Gastroesophageal sphincter (tissue), 4 donors: ENCODE measurements at regions not wholly inside any gene's neighbourhood (a gene's known extent, or its start where the extent isn't known, plus 50 kb on each side); places are given as distances from the start of the nearest gene placed in this dataset.

ENCODE experiments used
- ATAC-seq: fragments of 150-250 bp; one replicate; pipeline ENCODE4 v1.9.1; 2016; ENCODE audit warnings: mild to moderate bottlenecking, moderate library complexity
- H3K27ac ChIP-seq, 4 donors: fragments of 200-600 bp; sonication (generic) in 3 of 4; 1 replicate in 3 of 4; 2 replicates in 1 of 4; pipeline ENCODE4 v1.5.1; 2016 to 2019
- H3K27me3 ChIP-seq: fragments of 200-600 bp; sonication (generic); one replicate; pipeline ENCODE4 v1.5.1; 2019
- H3K36me3 ChIP-seq, 2 donors: fragments of 200-600 bp; sonication (generic); one replicate each; pipeline ENCODE4 v1.5.1; 2019; ENCODE audit warnings: control low read depth in 1 of 2
- H3K4me1 ChIP-seq, 3 donors: fragments of 200-600 bp; sonication (generic); 1 replicate in 2 of 3; 2 replicates in 1 of 3; pipeline ENCODE4 v1.5.1; 2016 to 2019; ENCODE audit warnings: control low read depth in 2 of 3
- H3K4me3 ChIP-seq, 2 donors: fragments of 200-600 bp; sonication (generic); one replicate each; pipeline ENCODE4 v1.5.1; 2019; ENCODE audit warnings: mild to moderate bottlenecking in 1 of 2, moderate library complexity in 1 of 2
- H3K9me3 ChIP-seq, 3 donors: fragments of 200-600 bp; sonication (generic); one replicate each; pipeline ENCODE4 v1.5.1; 2017 to 2019; ENCODE audit warnings: control low read depth in 2 of 3
- EP300 ChIP-seq: sonication (generic); formaldehyde crosslinking; IDR thresholded peaks from one replicate; pipeline ENCODE4 v1.6.1; 2017; ENCODE audit warnings: antibody characterized with exemption, mild to moderate bottlenecking
- POLR2A ChIP-seq, 2 donors: fragments of 450-650 bp; IDR thresholded peaks; one replicate each; pipeline ENCODE4 v1.6.1; 2017; ENCODE audit warnings: antibody characterized with exemption in 2 of 2, mild to moderate bottlenecking in 2 of 2, moderate library complexity in 1 of 2
- POLR2AphosphoS5 ChIP-seq: sonication (generic); formaldehyde crosslinking; IDR thresholded peaks from one replicate; pipeline ENCODE4 v1.6.1; 2017; ENCODE audit warnings: antibody characterized with exemption
- WGBS, 2 donors: methylation state at CpG; one replicate each; pipeline ENCODE4 v1.1.5; 2018; ENCODE audit warnings: low coverage in 1 of 2; 5-methylcytosine and 5-hydroxymethylcytosine counted together
- TF ChIP-seq, protein P1 (sequence below), 4 experiments: fragments of 200-600 bp in 2 of 4; fragments of 450-650 bp in 2 of 4; sonication (generic) in 1 of 4; IDR thresholded peaks; one replicate each; pipeline ENCODE4 v1.5.1; 2017 to 2019; ENCODE audit warnings: antibody characterized with exemption in 4 of 4, mild to moderate bottlenecking in 2 of 4, moderate library complexity in 2 of 4

DNA sequence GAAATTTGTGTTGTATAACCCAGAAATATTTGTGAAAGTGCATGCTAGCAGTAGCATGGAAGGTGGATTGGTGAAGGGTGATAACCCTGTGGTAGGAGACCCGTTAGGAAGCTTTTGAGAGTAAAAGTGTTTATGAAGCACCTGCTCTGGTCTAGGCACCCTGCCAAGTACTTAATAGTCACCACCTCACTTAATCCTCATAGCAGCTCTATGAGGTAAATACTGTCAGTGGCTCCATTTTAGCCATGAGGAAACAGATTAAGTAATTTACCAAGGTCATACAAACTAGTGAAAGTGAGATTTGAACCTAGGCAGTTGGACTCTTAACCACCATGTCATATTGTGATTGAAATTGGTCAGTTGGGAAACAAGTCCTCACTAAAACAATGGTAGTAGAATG is 66.8 kb downstream of the TET3 start:
- H3K36me3 ChIP-seq = peaks cover 0 to 26% of the 10 kb centered on the region in 2 donors
- no peak for ATAC-seq
- 23 to 50% methylated on average over 1 of the region's 1 CpG for WGBS, 2 donors

GRCh38 chr2:74052732-74053710 is 68.3 kb downstream of the TET3 start:
- Histone ChIP-seq H3K27ac (no peak overlapping the region), H3K36me3 (peaks cover 0 to 11% of the 10 kb centered on the region in 2 donors), H3K9me3 (no peaks in the 10 kb centered on the region), H3K27me3 (no peaks in the 10 kb centered on the region), H3K4me3 (no peak overlapping the region), H3K4me1 (no peaks in the 10 kb centered on the region)
- TF ChIP-seq POLR2A (IDR thresholded peaks at IDR 0.05) (no peak), POLR2AphosphoS5 (no peak), EP300 (no peak)
- TF ChIP-seq, protein P1, sequence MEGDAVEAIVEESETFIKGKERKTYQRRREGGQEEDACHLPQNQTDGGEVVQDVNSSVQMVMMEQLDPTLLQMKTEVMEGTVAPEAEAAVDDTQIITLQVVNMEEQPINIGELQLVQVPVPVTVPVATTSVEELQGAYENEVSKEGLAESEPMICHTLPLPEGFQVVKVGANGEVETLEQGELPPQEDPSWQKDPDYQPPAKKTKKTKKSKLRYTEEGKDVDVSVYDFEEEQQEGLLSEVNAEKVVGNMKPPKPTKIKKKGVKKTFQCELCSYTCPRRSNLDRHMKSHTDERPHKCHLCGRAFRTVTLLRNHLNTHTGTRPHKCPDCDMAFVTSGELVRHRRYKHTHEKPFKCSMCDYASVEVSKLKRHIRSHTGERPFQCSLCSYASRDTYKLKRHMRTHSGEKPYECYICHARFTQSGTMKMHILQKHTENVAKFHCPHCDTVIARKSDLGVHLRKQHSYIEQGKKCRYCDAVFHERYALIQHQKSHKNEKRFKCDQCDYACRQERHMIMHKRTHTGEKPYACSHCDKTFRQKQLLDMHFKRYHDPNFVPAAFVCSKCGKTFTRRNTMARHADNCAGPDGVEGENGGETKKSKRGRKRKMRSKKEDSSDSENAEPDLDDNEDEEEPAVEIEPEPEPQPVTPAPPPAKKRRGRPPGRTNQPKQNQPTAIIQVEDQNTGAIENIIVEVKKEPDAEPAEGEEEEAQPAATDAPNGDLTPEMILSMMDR (IDR thresholded peaks at IDR 0.05) = no peak
- 77 to 83% methylated on average over 7 to 8 of the region's 8 CpGs for WGBS, 2 donors
- no peak for ATAC-seq

More for the DNA sequence above, 66.8 kb downstream of the TET3 start:
- no peaks in the 10 kb centered on the region for H3K27me3 ChIP-seq
- H3K4me3 ChIP-seq = no peak overlapping the region
- H3K9me3 ChIP-seq = no peaks in the 10 kb centered on the region
- no peak overlapping the region for H3K27ac ChIP-seq
- no peaks in the 10 kb centered on the region for H3K4me1 ChIP-seq
- no peak for TF ChIP-seq POLR2A (IDR thresholded peaks at IDR 0.05)
- no peak for TF ChIP-seq EP300
- TF ChIP-seq, protein P1 (IDR thresholded peaks at IDR 0.05) = no peak
- TF ChIP-seq POLR2AphosphoS5 = no peak

DNA sequence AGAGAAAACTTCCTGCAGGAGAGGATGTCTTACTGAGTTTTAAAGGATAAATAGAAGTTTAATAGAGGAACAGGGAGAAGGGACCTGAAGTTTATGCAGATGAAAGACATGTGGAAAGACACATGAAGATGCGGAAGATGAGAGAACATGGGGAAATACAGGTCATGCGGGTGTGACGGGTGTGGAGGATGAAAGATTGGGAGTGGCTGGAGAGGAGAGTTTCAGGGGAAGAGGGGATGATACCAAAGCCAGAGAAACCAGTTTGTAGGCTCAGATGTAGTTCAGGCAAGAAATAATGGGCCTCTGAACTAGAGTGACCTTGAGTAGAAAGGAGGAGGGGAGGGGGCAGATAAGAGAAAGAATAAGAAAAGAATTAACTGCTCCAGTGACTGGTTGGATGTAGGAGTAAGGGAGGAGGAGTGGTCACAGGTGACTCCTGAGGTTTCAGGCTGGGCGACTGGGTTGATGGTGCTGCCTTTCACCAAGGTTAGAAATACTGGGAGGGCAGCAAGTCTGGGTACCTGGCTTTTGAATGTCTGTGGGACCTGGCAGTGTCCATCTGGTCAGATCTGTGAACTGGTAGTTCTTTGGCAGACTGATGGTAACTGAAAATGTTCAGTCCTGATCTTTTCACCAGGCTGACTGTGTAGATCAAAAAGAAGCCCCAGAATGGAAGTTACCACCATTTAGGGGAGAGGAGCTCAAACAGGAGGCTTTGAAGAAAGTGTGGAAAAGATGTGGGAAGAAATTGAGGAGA is 69.4 kb downstream of the TET3 start:
- no peaks in the 10 kb centered on the region for H3K9me3 ChIP-seq
- no peak overlapping the region for H3K27ac ChIP-seq
- no peaks in the 10 kb centered on the region for H3K36me3 ChIP-seq
- ATAC-seq = no peak
- no peak overlapping the region for H3K4me3 ChIP-seq
- no peaks in the 10 kb centered on the region for H3K27me3 ChIP-seq
- H3K4me1 ChIP-seq = no peaks in the 10 kb centered on the region
- WGBS, 2 donors = 90 to 95% methylated on average over 4 of the region's 4 CpGs
- TF ChIP-seq POLR2AphosphoS5 (no peak), POLR2A (IDR thresholded peaks at IDR 0.05) (no peak), EP300 (no peak)
- TF ChIP-seq, protein P1 (IDR thresholded peaks at IDR 0.05) = no peak

DNA sequence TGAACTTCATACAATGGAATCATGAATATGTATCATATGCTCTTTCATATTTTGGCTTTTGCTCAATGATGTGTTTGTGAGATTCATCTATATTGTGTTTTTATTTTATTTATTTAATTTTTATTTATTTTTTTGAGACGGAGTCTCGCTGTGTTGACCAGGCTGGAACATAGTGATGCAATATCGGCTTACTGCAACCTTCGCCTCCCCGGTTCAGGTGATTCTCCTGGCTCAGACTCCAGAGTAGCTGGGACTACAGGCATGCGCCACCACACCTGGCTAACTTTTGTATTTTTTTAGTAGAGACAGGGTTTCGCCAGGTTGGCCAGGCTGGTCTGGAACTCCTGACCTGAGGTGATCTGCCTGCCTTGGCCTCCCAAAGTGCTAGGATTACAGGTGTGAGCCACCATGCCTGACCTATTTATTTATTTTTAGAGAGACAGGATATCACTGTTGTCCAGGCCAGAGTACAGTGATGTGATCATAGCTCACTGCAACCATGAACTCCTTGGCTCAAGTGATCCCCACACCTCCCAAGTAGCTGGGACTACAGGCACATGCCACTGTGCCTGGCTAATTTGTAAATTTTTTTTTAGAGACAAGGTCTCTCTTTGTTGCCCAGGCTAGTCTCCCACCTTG is 74.5 kb downstream of the TET3 start:
- Histone ChIP-seq H3K36me3 (no peaks in the 10 kb centered on the region), H3K27ac (no peak overlapping the region), H3K9me3 (no peaks in the 10 kb centered on the region), H3K4me3 (no peak overlapping the region), H3K27me3 (no peaks in the 10 kb centered on the region), H3K4me1 (no peaks in the 10 kb centered on the region)
- no peak for TF ChIP-seq POLR2AphosphoS5
- TF ChIP-seq POLR2A (IDR thresholded peaks at IDR 0.05) = no peak
- TF ChIP-seq, protein P1 (IDR thresholded peaks at IDR 0.05) = no peak
- TF ChIP-seq EP300 = no peak
- WGBS, 2 donors = 97 to 100% methylated on average over 2 to 5 of the region's 7 CpGs
- no peak for ATAC-seq
